Peyer's patch (tissue), 4 donors: ENCODE measurements at regions not wholly inside any gene's neighbourhood (a gene's known extent, or its start where the extent isn't known, plus 50 kb on each side); places are given as distances from the start of the nearest gene placed in this dataset.

ENCODE experiments used
- POLR2A ChIP-seq, 2 donors: fragments of 450-650 bp; IDR thresholded peaks; one replicate each; pipeline ENCODE4 v1.5.1; 2017; ENCODE audit warnings: antibody characterized with exemption in 2 of 2, mild to moderate bottlenecking in 2 of 2, moderate library complexity in 2 of 2
- TF ChIP-seq, protein P1 (sequence below), 6 experiments: fragments of 450-650 bp in 4 of 6; fragments of 200-600 bp in 2 of 6; sonication (generic) in 1 of 6; IDR thresholded peaks; one replicate each; pipeline ENCODE4 v1.5.1; 2017 to 2019; ENCODE audit warnings: antibody characterized with exemption in 6 of 6, mild to moderate bottlenecking in 3 of 6, moderate library complexity in 1 of 6

DNA sequence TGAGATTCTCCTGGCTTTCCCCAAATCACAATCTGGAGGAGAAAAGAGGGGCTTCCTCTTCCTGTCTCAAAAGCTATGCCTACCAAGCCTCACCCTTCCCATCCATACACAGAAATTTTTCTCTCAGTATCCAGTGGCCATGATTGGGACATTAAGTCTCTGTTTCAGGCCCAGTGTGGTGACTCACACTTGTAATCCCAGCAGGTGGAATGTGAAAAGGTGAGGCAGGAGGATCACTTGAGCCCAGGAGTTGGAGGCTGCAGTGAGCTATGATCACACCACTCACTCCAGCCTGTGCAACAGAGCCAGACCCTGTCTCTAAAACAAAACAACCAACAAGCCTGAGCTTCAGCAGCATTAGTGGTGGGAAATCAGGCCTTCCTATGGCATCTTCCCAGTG, 210.0 kb downstream of the OGFRL1 start:
- TF ChIP-seq, protein P1, sequence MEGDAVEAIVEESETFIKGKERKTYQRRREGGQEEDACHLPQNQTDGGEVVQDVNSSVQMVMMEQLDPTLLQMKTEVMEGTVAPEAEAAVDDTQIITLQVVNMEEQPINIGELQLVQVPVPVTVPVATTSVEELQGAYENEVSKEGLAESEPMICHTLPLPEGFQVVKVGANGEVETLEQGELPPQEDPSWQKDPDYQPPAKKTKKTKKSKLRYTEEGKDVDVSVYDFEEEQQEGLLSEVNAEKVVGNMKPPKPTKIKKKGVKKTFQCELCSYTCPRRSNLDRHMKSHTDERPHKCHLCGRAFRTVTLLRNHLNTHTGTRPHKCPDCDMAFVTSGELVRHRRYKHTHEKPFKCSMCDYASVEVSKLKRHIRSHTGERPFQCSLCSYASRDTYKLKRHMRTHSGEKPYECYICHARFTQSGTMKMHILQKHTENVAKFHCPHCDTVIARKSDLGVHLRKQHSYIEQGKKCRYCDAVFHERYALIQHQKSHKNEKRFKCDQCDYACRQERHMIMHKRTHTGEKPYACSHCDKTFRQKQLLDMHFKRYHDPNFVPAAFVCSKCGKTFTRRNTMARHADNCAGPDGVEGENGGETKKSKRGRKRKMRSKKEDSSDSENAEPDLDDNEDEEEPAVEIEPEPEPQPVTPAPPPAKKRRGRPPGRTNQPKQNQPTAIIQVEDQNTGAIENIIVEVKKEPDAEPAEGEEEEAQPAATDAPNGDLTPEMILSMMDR (IDR thresholded peaks at IDR 0.05): no peak
- TF ChIP-seq POLR2A (IDR thresholded peaks at IDR 0.05): no peak
